GM21360 (cell line): ENCODE measurements at regions not wholly inside any gene's neighbourhood (a gene's known extent, or its start where the extent isn't known, plus 50 kb on each side); places are given as distances from the start of the nearest gene placed in this dataset.
"Not testable (repeated sequence)": the region's sequence is repeated elsewhere in the genome, so short reads cannot be mapped to it uniquely, and the experiment has no call there.

ENCODE experiments used
- ATAC-seq: cut with Tn5 transposase; IDR thresholded peaks from one replicate; pipeline ENCODE4 v1.9.1; 2021; ENCODE audit warnings: mild to moderate bottlenecking, moderate library complexity; ENCODE audit not compliant: unreplicated experiment

GRCh38 chr20:11467436-11467835 is 450.3 kb upstream of the BTBD3 start:
- no peak for ATAC-seq

GRCh38 chr20:11468880-11469279 is 448.8 kb upstream of the BTBD3 start:
- no peak for ATAC-seq

GRCh38 chr20:11469795-11470435 is 447.8 kb upstream of the BTBD3 start:
- ATAC-seq = no peak

GRCh38 chr20:11473983-11474382 is 443.7 kb upstream of the BTBD3 start:
- ATAC-seq = no peak

GRCh38 chr20:11483697-11484096 is 434.0 kb upstream of the BTBD3 start:
- no peak for ATAC-seq

- no peak for ATAC-seq
Observed at GRCh38 chr20:11484479-11484878, 433.2 kb upstream of the BTBD3 start.

GRCh38 chr20:11492386-11492785 is 425.3 kb upstream of the BTBD3 start:
- no peak for ATAC-seq

- no peak for ATAC-seq
Observed at GRCh38 chr20:11492846-11493245, 424.8 kb upstream of the BTBD3 start.

- ATAC-seq = no peak
Observed at GRCh38 chr20:11496380-11496779, 421.3 kb upstream of the BTBD3 start.

GRCh38 chr20:11497545-11497944 is 420.1 kb upstream of the BTBD3 start:
- ATAC-seq = no peak

- no peak for ATAC-seq
Observed at GRCh38 chr20:11499101-11499634, 418.5 kb upstream of the BTBD3 start.

- no peak for ATAC-seq
Observed at GRCh38 chr20:11502061-11502460, 415.6 kb upstream of the BTBD3 start.

- no peak for ATAC-seq
Observed at GRCh38 chr20:11502671-11503070, 415.0 kb upstream of the BTBD3 start.

GRCh38 chr20:11509776-11510175 is 407.9 kb upstream of the BTBD3 start:
- no peak for ATAC-seq

- ATAC-seq = no peak
Observed at GRCh38 chr20:11511821-11512220, 405.9 kb upstream of the BTBD3 start.

GRCh38 chr20:11513241-11513745 is 404.4 kb upstream of the BTBD3 start:
- not testable (repeated sequence) for ATAC-seq

- no peak for ATAC-seq
Observed at GRCh38 chr20:11516448-11516847, 401.2 kb upstream of the BTBD3 start.

GRCh38 chr20:11520596-11520995 is 397.1 kb upstream of the BTBD3 start:
- ATAC-seq = no peak

- ATAC-seq = no peak
Observed at GRCh38 chr20:11521476-11522365, 396.0 kb upstream of the BTBD3 start.

- no peak for ATAC-seq
Observed at GRCh38 chr20:11522366-11522741, 395.3 kb upstream of the BTBD3 start.

GRCh38 chr20:11529047-11529446 is 388.6 kb upstream of the BTBD3 start:
- ATAC-seq = no peak

GRCh38 chr20:11537032-11537431 is 380.7 kb upstream of the BTBD3 start:
- ATAC-seq = no peak
